Mesenteric fat pad (tissue), 1 donor: ENCODE measurements at regions not wholly inside any gene's neighbourhood (a gene's known extent, or its start where the extent isn't known, plus 50 kb on each side); places are given as distances from the start of the nearest gene placed in this dataset.

ENCODE experiments used
- DNase-seq: peaks from one replicate; pipeline ENCODE4 v3.0.0-alpha.2; 2020; ENCODE audit warnings: low spot score
- donor health status: DM: yes; HTN: yes; CAD: no.

- DNase-seq: no peak
These were observed 270.2 kb upstream of the RAB6C start for GRCh38 chr2:129709001-129709955.

GRCh38 chr2:129709956-129710598, 269.4 kb upstream of the RAB6C start:
- DNase-seq: no peak

- no peak for DNase-seq
These were observed 268.6 kb upstream of the RAB6C start for GRCh38 chr2:129710670-129711495.

- DNase-seq: no peak
These were observed 267.4 kb upstream of the RAB6C start for GRCh38 chr2:129711816-129712675.

- no peak for DNase-seq
These were observed 266.8 kb upstream of the RAB6C start for GRCh38 chr2:129712676-129712985.

GRCh38 chr2:129713337-129713736, 266.1 kb upstream of the RAB6C start:
- DNase-seq: no peak

- no peak for DNase-seq
These were observed 262.5 kb upstream of the RAB6C start for GRCh38 chr2:129716781-129717559.

GRCh38 chr2:129717560-129718130, 261.8 kb upstream of the RAB6C start:
- no peak for DNase-seq

- no peak for DNase-seq
These were observed 260.1 kb upstream of the RAB6C start for GRCh38 chr2:129719335-129719734.

- no peak for DNase-seq
These were observed 259.1 kb upstream of the RAB6C start for GRCh38 chr2:129720360-129720759.

GRCh38 chr2:129720761-129721160, 258.7 kb upstream of the RAB6C start:
- no peak for DNase-seq

- no peak for DNase-seq
These were observed 258.2 kb upstream of the RAB6C start for GRCh38 chr2:129721236-129721635.

- no peak for DNase-seq
These were observed 257.6 kb upstream of the RAB6C start for GRCh38 chr2:129721846-129722245.

GRCh38 chr2:129722306-129723019, 257.0 kb upstream of the RAB6C start:
- no peak for DNase-seq

- DNase-seq: no peak
These were observed 256.0 kb upstream of the RAB6C start for GRCh38 chr2:129723277-129724020.

GRCh38 chr2:129724021-129724757, 255.3 kb upstream of the RAB6C start:
- DNase-seq: no peak

- DNase-seq: no peak
These were observed 253.2 kb upstream of the RAB6C start for GRCh38 chr2:129726216-129726615.

- DNase-seq: no peak
These were observed 252.2 kb upstream of the RAB6C start for GRCh38 chr2:129727286-129727685.
